Neural progenitor cell (in vitro differentiated cells): ENCODE measurements at regions not wholly inside any gene's neighbourhood (a gene's known extent, or its start where the extent isn't known, plus 50 kb on each side); places are given as distances from the start of the nearest gene placed in this dataset.

Source experiments
- DNase-seq: peaks from one replicate; pipeline ENCODE4 v3.0.0-alpha.2; 2016; ENCODE audit warnings: low spot score
- H2AFZ ChIP-seq: fragments of 200-600 bp; sonication (generic); replicated peaks from 2 replicates; pipeline ENCODE4 v1.6.1; 2016; ENCODE audit warnings: antibody characterized with exemption
- H3F3A ChIP-seq: fragments of 200-600 bp; sonication (generic); 2 replicates; pipeline ENCODE4 v1.6.1; 2016; ENCODE audit warnings: antibody characterized with exemption, low read depth
- H3K27ac ChIP-seq: fragments of 200-600 bp; sonication (generic); 2 replicates; pipeline ENCODE4 v1.5.1; 2016; ENCODE audit warnings: mild to moderate bottlenecking
- H3K27me3 ChIP-seq: fragments of 200-600 bp; sonication (generic); 2 replicates; pipeline ENCODE4 v1.6.1; 2016; ENCODE audit warnings: mild to moderate bottlenecking, moderate library complexity
- H3K36me3 ChIP-seq: fragments of 200-600 bp; sonication (generic); 2 replicates; pipeline ENCODE4 v1.5.1; 2016
- H3K4me1 ChIP-seq: fragments of 200-600 bp; sonication (generic); 2 replicates; pipeline ENCODE4 v1.6.1; 2016; ENCODE audit warnings: mixed run types
- H3K4me2 ChIP-seq: fragments of 200-600 bp; sonication (generic); 2 replicates; pipeline ENCODE4 v1.6.1; 2016
- H3K4me3 ChIP-seq: fragments of 200-600 bp; sonication (generic); 2 replicates; pipeline ENCODE4 v1.5.1; 2016
- H3K79me2 ChIP-seq: fragments of 200-600 bp; sonication (generic); 2 replicates; pipeline ENCODE4 v1.6.1; 2016; ENCODE audit warnings: low read depth
- H3K9ac ChIP-seq: fragments of 200-600 bp; sonication (generic); 2 replicates; pipeline ENCODE4 v1.6.1; 2016
- H3K9me3 ChIP-seq: fragments of 200-600 bp; sonication (generic); 2 replicates; pipeline ENCODE4 v1.5.1; 2016; ENCODE audit warnings: low read depth
- H4K20me1 ChIP-seq: fragments of 200-600 bp; sonication (generic); 2 replicates; pipeline ENCODE4 v1.6.1; 2016; ENCODE audit warnings: low read depth
- H3K27ac Mint-ChIP-seq: 3 replicates; pipeline ENCODE4 v1.8.0; 2021; ENCODE audit warnings: mixed read lengths
- H3K27me3 Mint-ChIP-seq: 2 replicates; pipeline ENCODE4 v1.8.0; 2022; ENCODE audit warnings: low read depth, mild to moderate bottlenecking, inconsistent platforms, moderate library complexity, mixed read lengths; ENCODE audit not compliant: insufficient read depth
- H3K36me3 Mint-ChIP-seq: 3 replicates; pipeline ENCODE4 v1.8.0; 2021; ENCODE audit warnings: mixed read lengths
- H3K4me1 Mint-ChIP-seq: 3 replicates; pipeline ENCODE4 v1.8.0; 2021; ENCODE audit warnings: mixed read lengths
- H3K4me3 Mint-ChIP-seq: 3 replicates; pipeline ENCODE4 v1.8.0; 2021; ENCODE audit warnings: mild to moderate bottlenecking, moderate library complexity, mixed read lengths
- H3K9me3 Mint-ChIP-seq: 3 replicates; pipeline ENCODE4 v1.8.0; 2020; ENCODE audit warnings: mixed read lengths
- CTCF ChIP-seq: fragments of 200-600 bp; sonication (generic); IDR thresholded peaks from 2 replicates; pipeline ENCODE4 v1.5.1; 2017; ENCODE audit warnings: antibody characterized with exemption, mild to moderate bottlenecking
- EZH2 ChIP-seq: fragments of 200-600 bp; sonication (generic); IDR thresholded peaks from 2 replicates; pipeline ENCODE4 v1.6.1; 2017; ENCODE audit warnings: antibody characterized with exemption, mild to moderate bottlenecking, moderate library complexity
- EZH2phosphoT487 ChIP-seq: fragments of 200-600 bp; sonication (generic); IDR thresholded peaks from 2 replicates; pipeline ENCODE4 v1.6.1; 2017; ENCODE audit warnings: antibody characterized with exemption

GRCh38 chr9:1612886-1613285 lies 402.3 kb upstream of the SMARCA2 start:
- H3K27me3 ChIP-seq, result no peaks in the 10 kb centered on the region
- no peaks in the 10 kb centered on the region for H3K79me2 ChIP-seq
- TF ChIP-seq EZH2 (no peak), EZH2phosphoT487 (no peak), CTCF (no peak)
- H3K36me3 ChIP-seq, result no peaks in the 10 kb centered on the region
- Mint-ChIP-seq H3K36me3 (no peaks in the 10 kb centered on the region), H3K4me3 (no peak overlapping the region), H3K9me3 (no peaks in the 10 kb centered on the region), H3K4me1 (no peaks in the 10 kb centered on the region), H3K27me3 (peaks cover 2% of the 10 kb centered on the region), H3K27ac (no peak overlapping the region)
- no peak overlapping the region for H3K27ac ChIP-seq
- DNase-seq, result no peak
- H3K9me3 ChIP-seq, result peaks cover 13% of the 10 kb centered on the region
- no peaks in the 10 kb centered on the region for H3F3A ChIP-seq
- no peaks in the 10 kb centered on the region for H4K20me1 ChIP-seq
- no peak overlapping the region for H3K4me3 ChIP-seq
- no peak overlapping the region for H2AFZ ChIP-seq
- H3K4me1 ChIP-seq, result no peaks in the 10 kb centered on the region
- H3K9ac ChIP-seq, result no peak overlapping the region
- H3K4me2 ChIP-seq, result no peak overlapping the region

GRCh38 chr9:1617419-1617818 lies 397.7 kb upstream of the SMARCA2 start:
- Histone ChIP-seq H3K27me3 (no peaks in the 10 kb centered on the region), H4K20me1 (no peaks in the 10 kb centered on the region), H3K4me3 (no peak overlapping the region), H3K4me1 (no peaks in the 10 kb centered on the region), H3F3A (no peaks in the 10 kb centered on the region), H3K79me2 (no peaks in the 10 kb centered on the region), H3K36me3 (no peaks in the 10 kb centered on the region), H3K9me3 (peaks cover 7% of the 10 kb centered on the region), H3K27ac (no peak overlapping the region), H3K9ac (no peak overlapping the region), H2AFZ (no peak overlapping the region), H3K4me2 (no peak overlapping the region)
- Mint-ChIP-seq H3K27me3 (peaks cover 2% of the 10 kb centered on the region), H3K27ac (no peak overlapping the region), H3K4me1 (no peaks in the 10 kb centered on the region), H3K4me3 (no peak overlapping the region), H3K9me3 (no peaks in the 10 kb centered on the region), H3K36me3 (no peaks in the 10 kb centered on the region)
- TF ChIP-seq CTCF, result no peak
- no peak for TF ChIP-seq EZH2phosphoT487
- no peak for TF ChIP-seq EZH2
- DNase-seq, result no peak

GRCh38 chr9:1619915-1620710 lies 395.0 kb upstream of the SMARCA2 start:
- Histone ChIP-seq H3F3A (no peaks in the 10 kb centered on the region), H3K36me3 (no peaks in the 10 kb centered on the region), H3K9ac (no peak overlapping the region), H3K4me1 (no peaks in the 10 kb centered on the region), H3K4me3 (no peak overlapping the region), H4K20me1 (no peaks in the 10 kb centered on the region), H3K9me3 (peaks cover 11% of the 10 kb centered on the region), H2AFZ (no peak overlapping the region), H3K27ac (no peak overlapping the region), H3K79me2 (no peaks in the 10 kb centered on the region), H3K4me2 (no peak overlapping the region), H3K27me3 (no peaks in the 10 kb centered on the region)
- Mint-ChIP-seq H3K4me1 (no peaks in the 10 kb centered on the region), H3K9me3 (no peaks in the 10 kb centered on the region), H3K27me3 (peaks cover 4% of the 10 kb centered on the region), H3K4me3 (no peak overlapping the region), H3K27ac (no peak overlapping the region), H3K36me3 (no peaks in the 10 kb centered on the region)
- no peak for DNase-seq
- TF ChIP-seq EZH2 (no peak), CTCF (no peak), EZH2phosphoT487 (no peak)
